HepG2 (cell line): ENCODE measurements at regions not wholly inside any gene's neighbourhood (a gene's known extent, or its start where the extent isn't known, plus 50 kb on each side); places are given as distances from the start of the nearest gene placed in this dataset.

Source experiments
- ELF3 ChIP-seq: IDR thresholded peaks from 2 replicates; pipeline ENCODE4 v1.6.1; 2016; ENCODE audit warnings: missing genetic modification reagents, missing compliant biosample characterization
- JUND ChIP-seq: sonication (generic); formaldehyde crosslinking; IDR thresholded peaks from 2 replicates; pipeline ENCODE4 v1.8.0; 2022; ENCODE audit warnings: mild to moderate bottlenecking, missing genetic modification reagents
- POLR2A ChIP-seq, 2 experiments: IDR thresholded peaks; 2 replicates each; pipeline ENCODE4 v1.6.1; 2011; ENCODE audit warnings: low read depth in 2 of 2, low read length in 2 of 2, mild to moderate bottlenecking in 1 of 2, moderate library complexity in 1 of 2; ENCODE audit not compliant: insufficient read depth in 1 of 2
- RAD21 ChIP-seq: fragments of 450-650 bp; formaldehyde crosslinking; IDR thresholded peaks from 2 replicates; pipeline ENCODE4 v1.5.0; 2020; ENCODE audit warnings: mild to moderate bottlenecking
- SMC3 ChIP-seq: IDR thresholded peaks from 2 replicates; pipeline ENCODE4 v1.6.1; 2011; ENCODE audit warnings: low read length, improper control_type of control experiment
- YY1 ChIP-seq: IDR thresholded peaks from 2 replicates; pipeline ENCODE4 v1.6.1; 2011; ENCODE audit warnings: low read length, low read depth, moderate library complexity, mild to moderate bottlenecking; ENCODE audit not compliant: insufficient read depth, insufficient replicate concordance
- ZNF24 ChIP-seq: fragments of 450-650 bp; IDR thresholded peaks from 2 replicates; pipeline ENCODE4 v1.6.1; 2017; ENCODE audit warnings: antibody characterized with exemption, mild to moderate bottlenecking
- TF ChIP-seq, protein P1 (sequence below): sonication (generic); formaldehyde crosslinking; IDR thresholded peaks from 2 replicates; pipeline ENCODE4 v1.5.0; 2020; ENCODE audit warnings: mild to moderate bottlenecking, missing genetic modification reagents, moderate library complexity
- TF ChIP-seq, protein P2 (sequence below), 2 experiments: sonication (generic) in 1 of 2; formaldehyde crosslinking in 1 of 2; IDR thresholded peaks; 2 replicates each; pipeline versions ENCODE4 v1.4.0 to v1.6.1; 2016 to 2020; ENCODE audit warnings: borderline replicate concordance in 1 of 2, low read depth in 1 of 2, mild to moderate bottlenecking in 1 of 2, missing genetic modification reagents in 1 of 2
- TF ChIP-seq, protein P3 (sequence below), 2 experiments: fragments of 450-650 bp in 1 of 2; sonication (generic) in 1 of 2; formaldehyde crosslinking in 1 of 2; IDR thresholded peaks; 2 replicates each; pipeline versions ENCODE4 v1.6.1 to v1.8.0; 2016 to 2022; ENCODE audit warnings: antibody characterized with exemption in 1 of 2, mild to moderate bottlenecking in 1 of 2, missing genetic modification reagents in 1 of 2
- TF ChIP-seq, protein P4 (sequence below): sonication (generic); formaldehyde crosslinking; IDR thresholded peaks from 2 replicates; pipeline ENCODE4 v1.4.0; 2020; ENCODE audit warnings: missing genetic modification reagents

DNA sequence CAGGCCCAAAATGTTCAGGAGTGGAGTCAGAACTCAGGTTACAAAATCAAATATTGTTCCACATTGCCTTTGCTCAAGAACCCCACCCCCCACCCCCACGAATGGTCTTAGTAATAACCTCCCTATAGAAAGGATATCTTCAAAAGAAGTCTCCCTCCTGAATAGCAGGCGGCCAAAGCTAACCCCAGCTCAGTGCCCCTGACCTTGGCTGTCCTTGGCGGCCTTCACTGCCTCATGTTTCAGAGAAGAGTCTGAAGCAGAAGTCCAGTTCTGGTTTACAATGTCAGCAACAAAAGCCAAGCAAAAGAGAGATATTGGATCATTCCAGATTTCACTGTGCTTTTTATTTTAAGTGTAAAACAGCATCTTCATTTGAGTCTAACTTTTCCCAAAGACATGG is 476.5 kb upstream of the NRP1 start:
- no peak for TF ChIP-seq POLR2A (IDR thresholded peaks at IDR 0.05; ENCODE audit: insufficient read depth in 1 of 2, low read depth in 2 of 2, low read length in 2 of 2)
- TF ChIP-seq, protein P1, sequence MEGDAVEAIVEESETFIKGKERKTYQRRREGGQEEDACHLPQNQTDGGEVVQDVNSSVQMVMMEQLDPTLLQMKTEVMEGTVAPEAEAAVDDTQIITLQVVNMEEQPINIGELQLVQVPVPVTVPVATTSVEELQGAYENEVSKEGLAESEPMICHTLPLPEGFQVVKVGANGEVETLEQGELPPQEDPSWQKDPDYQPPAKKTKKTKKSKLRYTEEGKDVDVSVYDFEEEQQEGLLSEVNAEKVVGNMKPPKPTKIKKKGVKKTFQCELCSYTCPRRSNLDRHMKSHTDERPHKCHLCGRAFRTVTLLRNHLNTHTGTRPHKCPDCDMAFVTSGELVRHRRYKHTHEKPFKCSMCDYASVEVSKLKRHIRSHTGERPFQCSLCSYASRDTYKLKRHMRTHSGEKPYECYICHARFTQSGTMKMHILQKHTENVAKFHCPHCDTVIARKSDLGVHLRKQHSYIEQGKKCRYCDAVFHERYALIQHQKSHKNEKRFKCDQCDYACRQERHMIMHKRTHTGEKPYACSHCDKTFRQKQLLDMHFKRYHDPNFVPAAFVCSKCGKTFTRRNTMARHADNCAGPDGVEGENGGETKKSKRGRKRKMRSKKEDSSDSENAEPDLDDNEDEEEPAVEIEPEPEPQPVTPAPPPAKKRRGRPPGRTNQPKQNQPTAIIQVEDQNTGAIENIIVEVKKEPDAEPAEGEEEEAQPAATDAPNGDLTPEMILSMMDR (CRISPR knock-in tag) = no peak
- TF ChIP-seq RAD21 (CRISPR knock-in tag) = no peak
- TF ChIP-seq, protein P2, sequence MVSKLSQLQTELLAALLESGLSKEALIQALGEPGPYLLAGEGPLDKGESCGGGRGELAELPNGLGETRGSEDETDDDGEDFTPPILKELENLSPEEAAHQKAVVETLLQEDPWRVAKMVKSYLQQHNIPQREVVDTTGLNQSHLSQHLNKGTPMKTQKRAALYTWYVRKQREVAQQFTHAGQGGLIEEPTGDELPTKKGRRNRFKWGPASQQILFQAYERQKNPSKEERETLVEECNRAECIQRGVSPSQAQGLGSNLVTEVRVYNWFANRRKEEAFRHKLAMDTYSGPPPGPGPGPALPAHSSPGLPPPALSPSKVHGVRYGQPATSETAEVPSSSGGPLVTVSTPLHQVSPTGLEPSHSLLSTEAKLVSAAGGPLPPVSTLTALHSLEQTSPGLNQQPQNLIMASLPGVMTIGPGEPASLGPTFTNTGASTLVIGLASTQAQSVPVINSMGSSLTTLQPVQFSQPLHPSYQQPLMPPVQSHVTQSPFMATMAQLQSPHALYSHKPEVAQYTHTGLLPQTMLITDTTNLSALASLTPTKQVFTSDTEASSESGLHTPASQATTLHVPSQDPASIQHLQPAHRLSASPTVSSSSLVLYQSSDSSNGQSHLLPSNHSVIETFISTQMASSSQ (IDR thresholded peaks at IDR 0.05; ENCODE audit: low read depth) = no peak
- TF ChIP-seq, protein P2 (CRISPR knock-in tag; IDR thresholded peaks at IDR 0.05; ENCODE audit: borderline replicate concordance) = no peak
- no peak for TF ChIP-seq ZNF24
- no peak for TF ChIP-seq ELF3 (CRISPR knock-in tag)
- TF ChIP-seq, protein P3, sequence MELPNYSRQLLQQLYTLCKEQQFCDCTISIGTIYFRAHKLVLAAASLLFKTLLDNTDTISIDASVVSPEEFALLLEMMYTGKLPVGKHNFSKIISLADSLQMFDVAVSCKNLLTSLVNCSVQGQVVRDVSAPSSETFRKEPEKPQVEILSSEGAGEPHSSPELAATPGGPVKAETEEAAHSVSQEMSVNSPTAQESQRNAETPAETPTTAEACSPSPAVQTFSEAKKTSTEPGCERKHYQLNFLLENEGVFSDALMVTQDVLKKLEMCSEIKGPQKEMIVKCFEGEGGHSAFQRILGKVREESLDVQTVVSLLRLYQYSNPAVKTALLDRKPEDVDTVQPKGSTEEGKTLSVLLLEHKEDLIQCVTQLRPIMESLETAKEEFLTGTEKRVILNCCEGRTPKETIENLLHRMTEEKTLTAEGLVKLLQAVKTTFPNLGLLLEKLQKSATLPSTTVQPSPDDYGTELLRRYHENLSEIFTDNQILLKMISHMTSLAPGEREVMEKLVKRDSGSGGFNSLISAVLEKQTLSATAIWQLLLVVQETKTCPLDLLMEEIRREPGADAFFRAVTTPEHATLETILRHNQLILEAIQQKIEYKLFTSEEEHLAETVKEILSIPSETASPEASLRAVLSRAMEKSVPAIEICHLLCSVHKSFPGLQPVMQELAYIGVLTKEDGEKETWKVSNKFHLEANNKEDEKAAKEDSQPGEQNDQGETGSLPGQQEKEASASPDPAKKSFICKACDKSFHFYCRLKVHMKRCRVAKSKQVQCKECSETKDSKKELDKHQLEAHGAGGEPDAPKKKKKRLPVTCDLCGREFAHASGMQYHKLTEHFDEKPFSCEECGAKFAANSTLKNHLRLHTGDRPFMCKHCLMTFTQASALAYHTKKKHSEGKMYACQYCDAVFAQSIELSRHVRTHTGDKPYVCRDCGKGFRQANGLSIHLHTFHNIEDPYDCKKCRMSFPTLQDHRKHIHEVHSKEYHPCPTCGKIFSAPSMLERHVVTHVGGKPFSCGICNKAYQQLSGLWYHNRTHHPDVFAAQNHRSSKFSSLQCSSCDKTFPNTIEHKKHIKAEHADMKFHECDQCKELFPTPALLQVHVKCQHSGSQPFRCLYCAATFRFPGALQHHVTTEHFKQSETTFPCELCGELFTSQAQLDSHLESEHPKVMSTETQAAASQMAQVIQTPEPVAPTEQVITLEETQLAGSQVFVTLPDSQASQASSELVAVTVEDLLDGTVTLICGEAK (IDR thresholded peaks at IDR 0.05) = no peak
- TF ChIP-seq, protein P3 (CRISPR knock-in tag; IDR thresholded peaks at IDR 0.05) = no peak
- TF ChIP-seq YY1 = no peak
- no peak for TF ChIP-seq JUND (CRISPR knock-in tag)
- TF ChIP-seq, protein P4, sequence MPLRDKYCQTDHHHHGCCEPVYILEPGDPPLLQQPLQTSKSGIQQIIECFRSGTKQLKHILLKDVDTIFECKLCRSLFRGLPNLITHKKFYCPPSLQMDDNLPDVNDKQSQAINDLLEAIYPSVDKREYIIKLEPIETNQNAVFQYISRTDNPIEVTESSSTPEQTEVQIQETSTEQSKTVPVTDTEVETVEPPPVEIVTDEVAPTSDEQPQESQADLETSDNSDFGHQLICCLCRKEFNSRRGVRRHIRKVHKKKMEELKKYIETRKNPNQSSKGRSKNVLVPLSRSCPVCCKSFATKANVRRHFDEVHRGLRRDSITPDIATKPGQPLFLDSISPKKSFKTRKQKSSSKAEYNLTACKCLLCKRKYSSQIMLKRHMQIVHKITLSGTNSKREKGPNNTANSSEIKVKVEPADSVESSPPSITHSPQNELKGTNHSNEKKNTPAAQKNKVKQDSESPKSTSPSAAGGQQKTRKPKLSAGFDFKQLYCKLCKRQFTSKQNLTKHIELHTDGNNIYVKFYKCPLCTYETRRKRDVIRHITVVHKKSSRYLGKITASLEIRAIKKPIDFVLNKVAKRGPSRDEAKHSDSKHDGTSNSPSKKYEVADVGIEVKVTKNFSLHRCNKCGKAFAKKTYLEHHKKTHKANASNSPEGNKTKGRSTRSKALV = no peak
- TF ChIP-seq SMC3 = no peak
